ENCODE measurements at regions not wholly inside any gene's neighbourhood (a gene's known extent, or its start where the extent isn't known, plus 50 kb on each side); places are given as distances from the start of the nearest gene placed in this dataset.

- TF ChIP-seq, protein P1, sequence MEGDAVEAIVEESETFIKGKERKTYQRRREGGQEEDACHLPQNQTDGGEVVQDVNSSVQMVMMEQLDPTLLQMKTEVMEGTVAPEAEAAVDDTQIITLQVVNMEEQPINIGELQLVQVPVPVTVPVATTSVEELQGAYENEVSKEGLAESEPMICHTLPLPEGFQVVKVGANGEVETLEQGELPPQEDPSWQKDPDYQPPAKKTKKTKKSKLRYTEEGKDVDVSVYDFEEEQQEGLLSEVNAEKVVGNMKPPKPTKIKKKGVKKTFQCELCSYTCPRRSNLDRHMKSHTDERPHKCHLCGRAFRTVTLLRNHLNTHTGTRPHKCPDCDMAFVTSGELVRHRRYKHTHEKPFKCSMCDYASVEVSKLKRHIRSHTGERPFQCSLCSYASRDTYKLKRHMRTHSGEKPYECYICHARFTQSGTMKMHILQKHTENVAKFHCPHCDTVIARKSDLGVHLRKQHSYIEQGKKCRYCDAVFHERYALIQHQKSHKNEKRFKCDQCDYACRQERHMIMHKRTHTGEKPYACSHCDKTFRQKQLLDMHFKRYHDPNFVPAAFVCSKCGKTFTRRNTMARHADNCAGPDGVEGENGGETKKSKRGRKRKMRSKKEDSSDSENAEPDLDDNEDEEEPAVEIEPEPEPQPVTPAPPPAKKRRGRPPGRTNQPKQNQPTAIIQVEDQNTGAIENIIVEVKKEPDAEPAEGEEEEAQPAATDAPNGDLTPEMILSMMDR (IDR thresholded peaks at IDR 0.05; ENCODE audit: low read depth, low read length, missing control alignments), result no peak
These were observed 530.2 kb upstream of the ZEB2 start for GRCh38 chr2:145050134-145050533.

DNA sequence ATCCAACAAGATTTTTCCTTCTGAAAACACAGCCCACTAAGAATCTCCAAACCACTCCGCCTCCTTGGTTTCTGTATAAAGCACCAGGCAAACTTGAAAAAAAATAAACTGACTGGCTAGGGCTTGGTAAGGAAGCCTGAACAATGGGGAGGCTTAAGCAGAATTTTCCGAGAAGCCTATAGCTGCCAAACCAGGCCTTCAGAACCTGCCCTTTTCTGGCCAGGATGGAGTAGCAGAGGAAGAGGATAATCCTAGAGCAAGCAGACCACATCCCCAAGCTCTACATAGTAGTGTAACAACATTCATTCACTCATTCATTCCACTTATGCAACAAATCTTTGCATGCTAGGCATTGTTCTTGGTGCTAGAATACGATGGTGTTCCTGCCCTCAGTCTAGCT lies 529.6 kb upstream of the ZEB2 start:
- no peak for DNase-seq (ENCODE audit: extremely low read depth, low read depth)
- TF ChIP-seq, protein P1 (IDR thresholded peaks at IDR 0.05; ENCODE audit: low read depth, low read length, missing control alignments), result no peak
- H3K4me3 ChIP-seq (replicated peaks; ENCODE audit: low read depth, low read length), result no peak overlapping the region

More at GRCh38 chr2:145050134-145050533, 530.2 kb upstream of the ZEB2 start:
- no peak for DNase-seq (ENCODE audit: extremely low read depth, low read depth)
- H3K4me3 ChIP-seq (replicated peaks; ENCODE audit: low read depth, low read length), result no peak overlapping the region

DNA sequence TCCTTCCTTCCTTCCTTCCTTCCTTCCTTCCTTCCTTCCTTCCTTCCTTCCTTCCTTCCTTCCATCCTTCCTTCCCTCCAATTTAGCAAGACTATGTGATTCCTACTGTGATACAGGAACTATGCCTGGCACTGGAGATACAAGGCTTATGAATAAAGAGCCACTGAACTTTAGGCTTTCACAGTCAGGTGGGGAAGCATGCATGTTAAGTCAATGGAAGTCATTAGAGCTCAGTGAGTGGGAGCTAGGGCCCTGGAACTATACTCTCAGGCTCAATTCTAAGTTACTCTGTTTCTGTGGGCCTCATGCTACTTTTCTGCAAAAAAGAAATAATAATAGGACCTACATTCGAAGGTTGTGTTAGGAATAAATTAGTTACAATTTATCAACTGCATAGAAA lies 527.6 kb upstream of the ZEB2 start:
- no peak for DNase-seq (ENCODE audit: extremely low read depth, low read depth)
- TF ChIP-seq, protein P1 (IDR thresholded peaks at IDR 0.05; ENCODE audit: low read depth, low read length, missing control alignments), result no peak

GRCh38 chr2:145044491-145044890 lies 524.6 kb upstream of the ZEB2 start:
- TF ChIP-seq, protein P1 (IDR thresholded peaks at IDR 0.05; ENCODE audit: low read depth, low read length, missing control alignments), result no peak
- no peak overlapping the region for H3K4me3 ChIP-seq (replicated peaks; ENCODE audit: low read depth, low read length)
- no peak for DNase-seq (ENCODE audit: extremely low read depth, low read depth)

More for the DNA sequence above, 527.6 kb upstream of the ZEB2 start:
- no peak overlapping the region for H3K4me3 ChIP-seq (replicated peaks; ENCODE audit: low read depth, low read length)

DNA sequence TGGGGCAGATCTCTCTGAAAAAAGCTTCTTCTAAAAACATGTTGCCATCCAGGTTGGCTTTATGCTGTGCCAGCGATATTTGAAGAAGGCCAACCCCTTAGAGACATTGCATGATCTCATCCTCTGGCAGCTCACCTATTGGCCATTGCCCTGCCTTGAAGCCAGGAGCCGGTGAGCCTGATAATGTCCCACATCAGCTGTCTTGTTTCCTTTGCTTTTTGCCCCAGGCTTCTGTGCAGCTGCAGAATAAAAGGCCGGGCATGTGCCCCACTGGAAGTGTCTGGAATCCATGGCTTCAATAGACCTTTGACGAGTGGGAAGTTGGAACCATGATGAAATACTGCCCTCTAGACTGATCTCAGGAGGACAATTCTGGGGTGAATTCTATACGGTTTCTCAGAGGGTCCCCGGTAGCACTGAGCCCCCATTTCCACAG lies 523.5 kb upstream of the ZEB2 start:
- no peak overlapping the region for H3K4me3 ChIP-seq (replicated peaks; ENCODE audit: low read depth, low read length)
- DNase-seq (ENCODE audit: extremely low read depth, low read depth), result no peak
- TF ChIP-seq, protein P1 (IDR thresholded peaks at IDR 0.05; ENCODE audit: low read depth, low read length, missing control alignments), result no peak

- TF ChIP-seq, protein P1 (IDR thresholded peaks at IDR 0.05; ENCODE audit: low read depth, low read length, missing control alignments), result no peak
- H3K4me3 ChIP-seq (replicated peaks; ENCODE audit: low read depth, low read length), result no peak overlapping the region
- DNase-seq (ENCODE audit: extremely low read depth, low read depth), result no peak
These were observed 521.8 kb upstream of the ZEB2 start for GRCh38 chr2:145041706-145042105.

- TF ChIP-seq, protein P1 (IDR thresholded peaks at IDR 0.05; ENCODE audit: low read depth, low read length, missing control alignments), result no peak
- DNase-seq (ENCODE audit: extremely low read depth, low read depth), result no peak
- H3K4me3 ChIP-seq (replicated peaks; ENCODE audit: low read depth, low read length), result no peak overlapping the region
These were observed 520.5 kb upstream of the ZEB2 start for GRCh38 chr2:145040433-145040832.

Data from HFF-Myc (cell line).